H9 (cell line): ENCODE measurements at regions not wholly inside any gene's neighbourhood (a gene's known extent, or its start where the extent isn't known, plus 50 kb on each side); places are given as distances from the start of the nearest gene placed in this dataset.

Experiments
- DNase-seq: peaks from one replicate; pipeline ENCODE4 v3.0.0-alpha.2; 2017
- H2AFZ ChIP-seq: one replicate; pipeline ENCODE4 v1.6.1; 2013; ENCODE audit warnings: mild to moderate bottlenecking, low read length, control low read depth, moderate library complexity
- H2AK5ac ChIP-seq: 2 replicates; pipeline ENCODE4 v1.6.1; 2013; ENCODE audit warnings: low read length, control low read depth, mixed read lengths; ENCODE audit not compliant: insufficient read length
- H2BK120ac ChIP-seq: one replicate; pipeline ENCODE4 v1.6.1; 2013; ENCODE audit warnings: low read depth, mild to moderate bottlenecking, low read length, control low read depth, inconsistent platforms; ENCODE audit not compliant: poor library complexity, severe bottlenecking
- H2BK12ac ChIP-seq: 2 replicates; pipeline ENCODE4 v1.6.1; 2013; ENCODE audit warnings: low read length, control low read depth, mixed read lengths, low read depth; ENCODE audit not compliant: insufficient read length
- H2BK15ac ChIP-seq: 2 replicates; pipeline ENCODE4 v1.6.1; 2013; ENCODE audit warnings: low read depth, low read length, control low read depth
- H2BK20ac ChIP-seq: one replicate; pipeline ENCODE4 v1.6.1; 2013; ENCODE audit warnings: low read depth, mild to moderate bottlenecking, low read length, control low read depth, inconsistent platforms; ENCODE audit not compliant: poor library complexity, severe bottlenecking
- H2BK5ac ChIP-seq: 2 replicates; pipeline ENCODE4 v1.6.1; 2013; ENCODE audit warnings: low read length, control low read depth, mixed read lengths; ENCODE audit not compliant: insufficient read length
- H3K14ac ChIP-seq: 2 replicates; pipeline ENCODE4 v1.6.1; 2013; ENCODE audit warnings: low read length, control low read depth; ENCODE audit not compliant: insufficient read depth
- H3K18ac ChIP-seq: 2 replicates; pipeline ENCODE4 v1.6.1; 2013; ENCODE audit warnings: low read depth, mild to moderate bottlenecking, mixed read lengths, low read length, control low read depth; ENCODE audit not compliant: insufficient read length
- H3K23ac ChIP-seq: 2 replicates; pipeline ENCODE4 v1.6.1; 2013; ENCODE audit warnings: low read length, control low read depth, mixed read lengths, low read depth; ENCODE audit not compliant: insufficient read length
- H3K23me2 ChIP-seq: 2 replicates; pipeline ENCODE4 v1.6.1; 2013; ENCODE audit warnings: low read depth, mild to moderate bottlenecking, mixed read lengths, low read length, control low read depth; ENCODE audit not compliant: insufficient read length, poor library complexity, severe bottlenecking
- H3K27ac ChIP-seq: 2 replicates; pipeline ENCODE4 v1.5.1; 2013; ENCODE audit warnings: low read length, control low read depth, mixed read lengths, low read depth; ENCODE audit not compliant: insufficient read length
- H3K27me3 ChIP-seq: 2 replicates; pipeline ENCODE4 v1.6.1; 2013; ENCODE audit warnings: low read length, control low read depth, inconsistent platforms; ENCODE audit not compliant: insufficient read depth
- H3K4ac ChIP-seq: 2 replicates; pipeline ENCODE4 v1.6.1; 2013; ENCODE audit warnings: low read depth, mild to moderate bottlenecking, control low read depth, inconsistent platforms, low read length, moderate library complexity
- H3K4me1 ChIP-seq: 2 replicates; pipeline ENCODE4 v1.6.1; 2013; ENCODE audit warnings: low read length, control low read depth, inconsistent platforms; ENCODE audit not compliant: insufficient read depth
- H3K4me2 ChIP-seq: 2 replicates; pipeline ENCODE4 v1.6.1; 2013; ENCODE audit warnings: low read length, control low read depth, mixed read lengths; ENCODE audit not compliant: insufficient read length, insufficient read depth
- H3K56ac ChIP-seq: 2 replicates; pipeline ENCODE4 v1.6.1; 2013; ENCODE audit warnings: low read depth, mild to moderate bottlenecking, mixed read lengths, low read length, control low read depth; ENCODE audit not compliant: insufficient read length
- H3K79me1 ChIP-seq: 2 replicates; pipeline ENCODE4 v1.6.1; 2013; ENCODE audit warnings: low read depth, mild to moderate bottlenecking, moderate library complexity, low read length, control low read depth, inconsistent platforms; ENCODE audit not compliant: insufficient read depth, poor library complexity, severe bottlenecking
- H3K79me2 ChIP-seq: 2 replicates; pipeline ENCODE4 v1.6.1; 2013; ENCODE audit warnings: low read length, control low read depth, inconsistent platforms; ENCODE audit not compliant: insufficient read depth
- H3K9ac ChIP-seq: 2 replicates; pipeline ENCODE4 v1.6.1; 2013; ENCODE audit warnings: low read length, control low read depth, mixed read lengths; ENCODE audit not compliant: insufficient read length; ENCODE audit errors: extremely low read depth
- H3K9me3 ChIP-seq: one replicate; pipeline ENCODE4 v1.6.1; 2013; ENCODE audit warnings: low read depth, low read length, inconsistent platforms; ENCODE audit not compliant: control insufficient read depth
- H3T11ph ChIP-seq: one replicate; pipeline ENCODE4 v1.6.1; 2013; ENCODE audit warnings: mild to moderate bottlenecking, low read length, control low read depth, inconsistent platforms
- H4K20me1 ChIP-seq: one replicate; pipeline ENCODE4 v1.6.1; 2013; ENCODE audit not compliant: control insufficient read depth, insufficient read length, insufficient read depth
- H4K5ac ChIP-seq: 2 replicates; pipeline ENCODE4 v1.6.1; 2013; ENCODE audit warnings: low read depth, mild to moderate bottlenecking, mixed read lengths, low read length, control low read depth; ENCODE audit not compliant: insufficient read length
- H4K8ac ChIP-seq: replicated peaks from 2 replicates; pipeline ENCODE4 v1.6.1; 2013; ENCODE audit warnings: low read length, control low read depth, mixed read lengths, low read depth; ENCODE audit not compliant: insufficient read length
- H4K91ac ChIP-seq: 2 replicates; pipeline ENCODE4 v1.6.1; 2013; ENCODE audit warnings: low read depth, mild to moderate bottlenecking, moderate library complexity, mixed read lengths, low read length, control low read depth; ENCODE audit not compliant: insufficient read length
- H3K27ac Mint-ChIP-seq, 3 experiments: 2 replicates in 2 of 3; 3 replicates in 1 of 3; pipeline ENCODE4 v1.8.0; 2020 to 2021; ENCODE audit warnings: mixed read lengths in 3 of 3, mild to moderate bottlenecking in 1 of 3, moderate library complexity in 1 of 3
- H3K27me3 Mint-ChIP-seq: 2 replicates; pipeline ENCODE4 v1.8.0; 2021; ENCODE audit warnings: low read depth, mild to moderate bottlenecking, moderate library complexity, mixed read lengths
- H3K36me3 Mint-ChIP-seq, 3 experiments: 2 replicates in 2 of 3; 3 replicates in 1 of 3; pipeline ENCODE4 v1.8.0; 2020 to 2021; ENCODE audit warnings: low read depth in 3 of 3, mixed read lengths in 3 of 3; ENCODE audit not compliant: insufficient read depth in 1 of 3
- H3K4me1 Mint-ChIP-seq, 2 experiments: 2 replicates each; pipeline ENCODE4 v1.8.0; 2020; ENCODE audit warnings: mixed read lengths in 2 of 2
- H3K4me3 Mint-ChIP-seq, 2 experiments: 2 replicates in 1 of 2; 3 replicates in 1 of 2; pipeline ENCODE4 v1.8.0; 2020 to 2021; ENCODE audit warnings: mild to moderate bottlenecking in 2 of 2, mixed read lengths in 2 of 2, moderate library complexity in 1 of 2
- H3K9me3 Mint-ChIP-seq, 2 experiments: 2 replicates in 1 of 2; 3 replicates in 1 of 2; pipeline ENCODE4 v1.8.0; 2020; ENCODE audit warnings: mild to moderate bottlenecking in 2 of 2, mixed read lengths in 2 of 2, moderate library complexity in 1 of 2
- CTCF ChIP-seq: fragments of 200-600 bp; sonication (generic); conservative IDR thresholded peaks from 3 replicates; pipeline ENCODE4 v1.8.0; 2021; ENCODE audit warnings: antibody characterized with exemption, mild to moderate bottlenecking
- WGBS: extraction: QIAGEN DNeasy Blood & Tissue Kit; methylation state at CpG from one replicate; pipeline ENCODE4 v1.1.7; 2013; ENCODE audit warnings: missing lambda C conversion rate, low lambda C conversion rate, mixed read lengths; ENCODE audit not compliant: insufficient read length; ENCODE audit errors: extremely low coverage; 5-methylcytosine and 5-hydroxymethylcytosine counted together

GRCh38 chr4:104979083-104979760 lies 167.5 kb upstream of the TET2 start:
- Histone ChIP-seq H3K56ac (no peak overlapping the region), H3K14ac (no peak overlapping the region), H3K9ac (no peak overlapping the region), H3K18ac (no peak overlapping the region), H3K4me1 (no peaks in the 10 kb centered on the region), H3K79me2 (no peaks in the 10 kb centered on the region), H4K20me1 (no peaks in the 10 kb centered on the region), H3K23ac (no peak overlapping the region), H3K27ac (no peak overlapping the region), H4K91ac (no peak overlapping the region), H2BK20ac (no peak overlapping the region), H2AK5ac (no peak overlapping the region), H2AFZ (peak overlapping the region; percentile 8), H4K8ac (no peak overlapping the region), H3T11ph (no peak overlapping the region), H3K9me3 (no peaks in the 10 kb centered on the region), H2BK120ac (peak overlapping the region; percentile 9), H3K27me3 (no peaks in the 10 kb centered on the region), H3K4me2 (no peak overlapping the region), H2BK15ac (no peak overlapping the region), H3K23me2 (no peaks in the 10 kb centered on the region), H4K5ac (no peak overlapping the region), H3K79me1 (no peaks in the 10 kb centered on the region), H3K4ac (no peak overlapping the region), H2BK12ac (no peak overlapping the region), H2BK5ac (no peak overlapping the region)
- no peak for DNase-seq
- H3K4me1 Mint-ChIP-seq, result no peaks in the 10 kb centered on the region
- no peak overlapping the region for H3K4me3 Mint-ChIP-seq
- no peak for TF ChIP-seq CTCF
- no peaks in the 10 kb centered on the region; a peak in 1 of 7 replicates for H3K36me3 Mint-ChIP-seq
- H3K27me3 Mint-ChIP-seq, result peaks cover 3% of the 10 kb centered on the region
- H3K27ac Mint-ChIP-seq, result no peak overlapping the region
- no CpG with 5 or more reads among the region's 4 CpGs for WGBS
- H3K9me3 Mint-ChIP-seq, result peaks cover 0 to 21% of the 10 kb centered on the region in 2 experiments; a peak in 2 of 5 replicates
